SK-N-SH (cell line): ENCODE measurements at regions not wholly inside any gene's neighbourhood (a gene's known extent, or its start where the extent isn't known, plus 50 kb on each side); places are given as distances from the start of the nearest gene placed in this dataset.

ENCODE experiments used
- CTCF ChIA-PET: fragments of 300-600, 350-600 bp; formaldehyde crosslinking; extraction: SDS; loops from one replicate; lab custom pipeline; 2021; lab: Yijun Ruan, JAX
- POLR2A ChIA-PET: fragments of 350-600 bp; sonication (Branson Sonifier 250); formaldehyde crosslinking; extraction: SDS; loops from one replicate; lab custom pipeline; 2020; ENCODE audit warnings: antibody characterized with exemption, inconsistent platforms; lab: Yijun Ruan, JAX
- DNase-seq: peaks from one replicate; pipeline ENCODE4 v3.0.0; 2012
- H2AFZ ChIP-seq: fragments of 200-600 bp; sonication (generic); 2 replicates; pipeline ENCODE4 v1.8.1; 2016; ENCODE audit warnings: antibody characterized with exemption, mild to moderate bottlenecking, low read depth
- H3F3A ChIP-seq: fragments of 200-600 bp; sonication (generic); replicated peaks from 2 replicates; pipeline ENCODE3; 2016; ENCODE audit warnings: antibody characterized with exemption, mild to moderate bottlenecking; ENCODE audit not compliant: insufficient read depth
- H3K27ac ChIP-seq, 2 experiments: fragments of 200-500 bp in 1 of 2; fragments of 200-600 bp in 1 of 2; sonication (Bioruptor generic) in 1 of 2; sonication (generic), shearing (Covaris generic) in 1 of 2; 2 replicates each; pipeline versions ENCODE4 v1.5.1 to v1.6.1; 2014 to 2016; ENCODE audit warnings: low read depth in 2 of 2, inconsistent platforms in 1 of 2, low read length in 1 of 2, mild to moderate bottlenecking in 1 of 2, mixed read lengths in 1 of 2
- H3K27me3 ChIP-seq: fragments of 200-600 bp; sonication (generic), shearing (Covaris generic); 2 replicates; pipeline ENCODE4 v1.6.1; 2016; ENCODE audit warnings: mixed run types; ENCODE audit not compliant: insufficient read depth
- H3K36me3 ChIP-seq, 2 experiments: fragments of 200-500 bp in 1 of 2; fragments of 200-600 bp in 1 of 2; sonication (Bioruptor generic) in 1 of 2; sonication (generic) in 1 of 2; replicated peaks in 1 of 2; 2 replicates each; pipeline versions ENCODE3 to v1.5.1; 2014 to 2016; ENCODE audit warnings: low read length in 1 of 2, mild to moderate bottlenecking in 1 of 2; ENCODE audit not compliant: insufficient read depth in 2 of 2, control insufficient read depth in 1 of 2
- H3K4me1 ChIP-seq, 2 experiments: fragments of 200-500 bp in 1 of 2; fragments of 200-600 bp in 1 of 2; sonication (Bioruptor generic) in 1 of 2; sonication (generic), shearing (Covaris generic) in 1 of 2; 2 replicates each; pipeline versions ENCODE4 v1.5.1 to v1.6.1; 2014 to 2016; ENCODE audit warnings: low read depth in 1 of 2, low read length in 1 of 2, mixed run types in 1 of 2; ENCODE audit not compliant: insufficient read depth in 2 of 2, control insufficient read depth in 1 of 2
- H3K4me2 ChIP-seq: fragments of 200-600 bp; sonication (generic), shearing (Covaris generic); 2 replicates; pipeline ENCODE4 v1.6.1; 2017; ENCODE audit warnings: mixed run types
- H3K4me3 ChIP-seq, 2 experiments: fragments of 200-500 bp in 1 of 2; fragments of 200-600 bp in 1 of 2; sonication (Bioruptor generic) in 1 of 2; sonication (generic), shearing (Covaris generic) in 1 of 2; 2 replicates each; pipeline versions ENCODE4 v1.5.1 to v1.8.1; 2014 to 2016; ENCODE audit warnings: low read depth in 2 of 2, inconsistent platforms in 1 of 2, low read length in 1 of 2, mild to moderate bottlenecking in 1 of 2, mixed read lengths in 1 of 2, moderate library complexity in 1 of 2
- H3K79me2 ChIP-seq: fragments of 200-600 bp; sonication (generic); 2 replicates; pipeline ENCODE4 v1.8.1; 2017; ENCODE audit warnings: mild to moderate bottlenecking; ENCODE audit not compliant: insufficient read depth
- H3K9ac ChIP-seq: fragments of 200-600 bp; sonication (generic); 2 replicates; pipeline ENCODE4 v1.6.1; 2017; ENCODE audit warnings: mixed run types
- H3K9me2 ChIP-seq: fragments of 200-600 bp; sonication (generic); 2 replicates; pipeline ENCODE4 v1.6.1; 2017; ENCODE audit warnings: mixed run types
- H3K9me3 ChIP-seq: fragments of 200-600 bp; sonication (generic); 2 replicates; pipeline ENCODE4 v1.6.1; 2017; ENCODE audit warnings: mixed run types, mild to moderate bottlenecking, moderate library complexity
- H4K20me1 ChIP-seq: fragments of 200-600 bp; sonication (generic); 2 replicates; pipeline ENCODE4 v1.6.1; 2017; ENCODE audit warnings: mild to moderate bottlenecking, mixed run types; ENCODE audit not compliant: insufficient read depth
- CHD2 ChIP-seq: fragments of 150-350 bp; IDR thresholded peaks from 2 replicates; pipeline ENCODE4 v1.6.1; 2018; ENCODE audit warnings: low read length; ENCODE audit not compliant: partially characterized antibody
- EP300 ChIP-seq, 2 experiments: IDR thresholded peaks; 2 replicates each; pipeline versions ENCODE4 v1.4.0 to v1.6.1; 2012; ENCODE audit warnings: borderline replicate concordance in 1 of 2, low read depth in 1 of 2, low read length in 1 of 2
- EZH2phosphoT487 ChIP-seq: fragments of 200-600 bp; sonication (generic); IDR thresholded peaks from 2 replicates; pipeline ENCODE4 v1.6.1; 2017; ENCODE audit warnings: low read depth, mixed run types, mild to moderate bottlenecking, antibody characterized with exemption, moderate library complexity, borderline replicate concordance
- FOSL2 ChIP-seq: IDR thresholded peaks from 2 replicates; pipeline ENCODE4 v1.4.0; 2012; ENCODE audit warnings: low read depth, mild to moderate bottlenecking, moderate library complexity, borderline replicate concordance
- FOXJ3 ChIP-seq: sonication (generic); formaldehyde crosslinking; IDR thresholded peaks from 2 replicates; pipeline ENCODE4 v1.5.1; 2020; ENCODE audit warnings: mild to moderate bottlenecking, missing genetic modification reagents
- FOXM1 ChIP-seq: IDR thresholded peaks from 2 replicates; pipeline ENCODE4 v1.4.0; 2012; ENCODE audit warnings: low read depth, mild to moderate bottlenecking
- GABPA ChIP-seq: IDR thresholded peaks from 2 replicates; pipeline ENCODE4 v1.4.0; 2012; ENCODE audit warnings: low read depth, mild to moderate bottlenecking
- GATA2 ChIP-seq: sonication (generic); formaldehyde crosslinking; IDR thresholded peaks from 2 replicates; pipeline ENCODE4 v1.5.0; 2020; ENCODE audit warnings: mild to moderate bottlenecking, missing genetic modification reagents
- JUND ChIP-seq: IDR thresholded peaks from 2 replicates; pipeline ENCODE4 v1.4.0; 2012
- MEF2A ChIP-seq: IDR thresholded peaks from 2 replicates; pipeline ENCODE4 v1.4.0; 2012; ENCODE audit warnings: low read depth, borderline replicate concordance
- MXI1 ChIP-seq: IDR thresholded peaks from 2 replicates; pipeline ENCODE4 v1.6.1; 2012; ENCODE audit warnings: mild to moderate bottlenecking, low read depth, low read length, improper control_type of control experiment
- NFIC ChIP-seq: IDR thresholded peaks from 2 replicates; pipeline ENCODE4 v1.4.0; 2012; ENCODE audit warnings: borderline replicate concordance
- NRF1 ChIP-seq: IDR thresholded peaks from 2 replicates; pipeline ENCODE4 v1.6.1; 2012; ENCODE audit warnings: low read depth, mild to moderate bottlenecking, low read length
- RAD21 ChIP-seq: IDR thresholded peaks from 2 replicates; pipeline ENCODE4 v1.6.1; 2012; ENCODE audit warnings: mild to moderate bottlenecking, low read length
- TCF12 ChIP-seq: IDR thresholded peaks from 2 replicates; pipeline ENCODE4 v1.4.0; 2012
- YY1 ChIP-seq: IDR thresholded peaks from 2 replicates; pipeline ENCODE4 v1.4.0; 2012; ENCODE audit warnings: low read depth, mild to moderate bottlenecking
- WGBS: methylation state at CpG from one replicate; pipeline ENCODE4 v1.1.6; 2017; ENCODE audit warnings: low lambda C conversion rate; 5-methylcytosine and 5-hydroxymethylcytosine counted together
- TF ChIP-seq, protein P1 (sequence below): IDR thresholded peaks from 2 replicates; pipeline ENCODE4 v1.4.0; 2012; ENCODE audit warnings: low read depth
- TF ChIP-seq, protein P2 (sequence below): IDR thresholded peaks from 2 replicates; pipeline ENCODE4 v1.6.1; 2012; ENCODE audit warnings: mild to moderate bottlenecking, low read depth, low read length, moderate library complexity
- TF ChIP-seq, protein P3 (sequence below): IDR thresholded peaks from 2 replicates; pipeline ENCODE4 v1.4.0; 2012; ENCODE audit warnings: low read depth, borderline replicate concordance
- TF ChIP-seq, protein P4 (sequence below): IDR thresholded peaks from 2 replicates; pipeline ENCODE4 v1.4.0; 2012; ENCODE audit warnings: low read depth, borderline replicate concordance

DNA sequence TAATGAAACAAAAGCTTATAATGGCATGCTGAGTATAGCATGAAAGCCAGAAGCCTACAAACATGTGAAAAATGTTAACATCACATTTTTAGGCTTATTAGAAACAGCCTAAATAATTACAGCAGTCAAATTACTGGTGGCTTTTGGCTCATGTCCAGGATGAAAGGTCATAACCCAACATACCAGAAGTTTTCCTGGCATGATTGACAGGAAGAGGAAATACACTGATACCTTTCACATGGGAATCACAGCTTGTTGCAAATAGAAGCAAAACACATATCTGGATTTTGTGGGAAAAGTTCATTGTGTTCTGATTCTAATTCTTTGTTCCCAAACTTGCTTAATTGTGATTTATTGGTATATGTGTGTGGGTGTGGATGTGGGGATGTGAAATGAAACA, 393.5 kb upstream of the ARRDC4 start:
- TF ChIP-seq, protein P1, sequence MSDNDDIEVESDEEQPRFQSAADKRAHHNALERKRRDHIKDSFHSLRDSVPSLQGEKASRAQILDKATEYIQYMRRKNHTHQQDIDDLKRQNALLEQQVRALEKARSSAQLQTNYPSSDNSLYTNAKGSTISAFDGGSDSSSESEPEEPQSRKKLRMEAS: no peak
- TF ChIP-seq CHD2 (no peak), EZH2phosphoT487 (no peak), NFIC (no peak), EP300 (IDR thresholded peaks at IDR 0.05; ENCODE audit: borderline replicate concordance in 1 of 2, low read depth in 1 of 2, low read length in 1 of 2) (no peak), FOSL2 (no peak), GABPA (no peak)
- TF ChIP-seq, protein P2, sequence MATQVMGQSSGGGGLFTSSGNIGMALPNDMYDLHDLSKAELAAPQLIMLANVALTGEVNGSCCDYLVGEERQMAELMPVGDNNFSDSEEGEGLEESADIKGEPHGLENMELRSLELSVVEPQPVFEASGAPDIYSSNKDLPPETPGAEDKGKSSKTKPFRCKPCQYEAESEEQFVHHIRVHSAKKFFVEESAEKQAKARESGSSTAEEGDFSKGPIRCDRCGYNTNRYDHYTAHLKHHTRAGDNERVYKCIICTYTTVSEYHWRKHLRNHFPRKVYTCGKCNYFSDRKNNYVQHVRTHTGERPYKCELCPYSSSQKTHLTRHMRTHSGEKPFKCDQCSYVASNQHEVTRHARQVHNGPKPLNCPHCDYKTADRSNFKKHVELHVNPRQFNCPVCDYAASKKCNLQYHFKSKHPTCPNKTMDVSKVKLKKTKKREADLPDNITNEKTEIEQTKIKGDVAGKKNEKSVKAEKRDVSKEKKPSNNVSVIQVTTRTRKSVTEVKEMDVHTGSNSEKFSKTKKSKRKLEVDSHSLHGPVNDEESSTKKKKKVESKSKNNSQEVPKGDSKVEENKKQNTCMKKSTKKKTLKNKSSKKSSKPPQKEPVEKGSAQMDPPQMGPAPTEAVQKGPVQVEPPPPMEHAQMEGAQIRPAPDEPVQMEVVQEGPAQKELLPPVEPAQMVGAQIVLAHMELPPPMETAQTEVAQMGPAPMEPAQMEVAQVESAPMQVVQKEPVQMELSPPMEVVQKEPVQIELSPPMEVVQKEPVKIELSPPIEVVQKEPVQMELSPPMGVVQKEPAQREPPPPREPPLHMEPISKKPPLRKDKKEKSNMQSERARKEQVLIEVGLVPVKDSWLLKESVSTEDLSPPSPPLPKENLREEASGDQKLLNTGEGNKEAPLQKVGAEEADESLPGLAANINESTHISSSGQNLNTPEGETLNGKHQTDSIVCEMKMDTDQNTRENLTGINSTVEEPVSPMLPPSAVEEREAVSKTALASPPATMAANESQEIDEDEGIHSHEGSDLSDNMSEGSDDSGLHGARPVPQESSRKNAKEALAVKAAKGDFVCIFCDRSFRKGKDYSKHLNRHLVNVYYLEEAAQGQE: no peak
- TF ChIP-seq, protein P3, sequence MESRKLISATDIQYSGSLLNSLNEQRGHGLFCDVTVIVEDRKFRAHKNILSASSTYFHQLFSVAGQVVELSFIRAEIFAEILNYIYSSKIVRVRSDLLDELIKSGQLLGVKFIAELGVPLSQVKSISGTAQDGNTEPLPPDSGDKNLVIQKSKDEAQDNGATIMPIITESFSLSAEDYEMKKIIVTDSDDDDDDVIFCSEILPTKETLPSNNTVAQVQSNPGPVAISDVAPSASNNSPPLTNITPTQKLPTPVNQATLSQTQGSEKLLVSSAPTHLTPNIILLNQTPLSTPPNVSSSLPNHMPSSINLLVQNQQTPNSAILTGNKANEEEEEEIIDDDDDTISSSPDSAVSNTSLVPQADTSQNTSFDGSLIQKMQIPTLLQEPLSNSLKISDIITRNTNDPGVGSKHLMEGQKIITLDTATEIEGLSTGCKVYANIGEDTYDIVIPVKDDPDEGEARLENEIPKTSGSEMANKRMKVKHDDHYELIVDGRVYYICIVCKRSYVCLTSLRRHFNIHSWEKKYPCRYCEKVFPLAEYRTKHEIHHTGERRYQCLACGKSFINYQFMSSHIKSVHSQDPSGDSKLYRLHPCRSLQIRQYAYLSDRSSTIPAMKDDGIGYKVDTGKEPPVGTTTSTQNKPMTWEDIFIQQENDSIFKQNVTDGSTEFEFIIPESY: no peak
- TF ChIP-seq, protein P4, sequence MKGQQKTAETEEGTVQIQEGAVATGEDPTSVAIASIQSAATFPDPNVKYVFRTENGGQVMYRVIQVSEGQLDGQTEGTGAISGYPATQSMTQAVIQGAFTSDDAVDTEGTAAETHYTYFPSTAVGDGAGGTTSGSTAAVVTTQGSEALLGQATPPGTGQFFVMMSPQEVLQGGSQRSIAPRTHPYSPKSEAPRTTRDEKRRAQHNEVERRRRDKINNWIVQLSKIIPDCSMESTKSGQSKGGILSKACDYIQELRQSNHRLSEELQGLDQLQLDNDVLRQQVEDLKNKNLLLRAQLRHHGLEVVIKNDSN: no peak
- TF ChIP-seq, all 33 proteins: peak for 0
- Histone ChIP-seq H3K36me3 (no peaks in the 10 kb centered on the region), H3K9me3 (no peaks in the 10 kb centered on the region), H3K4me2 (no peak overlapping the region), H2AFZ (no peak overlapping the region), H3K79me2 (no peaks in the 10 kb centered on the region), H3K9me2 (no peaks in the 10 kb centered on the region), H3K4me1 (no peaks in the 10 kb centered on the region), H3K9ac (no peak overlapping the region), H3K4me3 (no peak overlapping the region), H3K27me3 (no peaks in the 10 kb centered on the region), H3K27ac (no peak overlapping the region), H4K20me1 (no peaks in the 10 kb centered on the region), H3F3A (no peaks in the 10 kb centered on the region)
- CTCF ChIA-PET: no interaction called here
- POLR2A ChIA-PET: interaction anchor here (0.7 kb wide), 1 partner anchor 897 kb away, joined by 3 read pairs; no protein-coding TSS in a partner anchor
- DNase-seq: no peak

DNA sequence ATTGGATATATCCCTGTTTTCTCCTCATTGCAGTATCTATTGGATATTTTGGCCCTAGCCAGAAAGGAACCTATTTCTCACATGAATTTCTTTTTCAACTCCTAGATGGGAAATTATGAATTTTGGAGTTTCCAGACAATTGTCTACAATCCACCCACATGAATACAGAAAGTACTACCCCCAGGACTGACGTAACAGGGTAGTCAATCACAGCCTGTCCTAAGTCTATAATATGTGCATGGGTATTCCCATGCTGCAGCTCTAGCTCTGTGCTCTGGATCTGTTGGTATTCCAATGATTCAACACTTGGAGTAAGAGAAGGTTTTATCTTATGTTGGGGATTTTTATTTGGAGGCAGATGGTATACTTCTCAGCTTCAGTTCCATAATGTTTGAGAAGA, 393.1 kb upstream of the ARRDC4 start:
- H2AFZ ChIP-seq: no peak overlapping the region
- no peaks in the 10 kb centered on the region for H3K4me1 ChIP-seq
- no peak for DNase-seq
- H3K79me2 ChIP-seq: no peaks in the 10 kb centered on the region
- H3K9me3 ChIP-seq: no peaks in the 10 kb centered on the region
- TF ChIP-seq MXI1 (no peak), FOSL2 (no peak), NRF1 (no peak), TCF12 (no peak), YY1 (no peak), NFIC (no peak), JUND (no peak), FOXJ3 (CRISPR knock-in tag) (no peak), GATA2 (CRISPR knock-in tag) (no peak), MEF2A (no peak), RAD21 (no peak), FOXM1 (no peak)
- TF ChIP-seq, all 33 proteins: peak for 0
- Histone ChIP-seq H3K36me3 (no peaks in the 10 kb centered on the region), H3K9ac (no peak overlapping the region), H3K27me3 (no peaks in the 10 kb centered on the region), H3K9me2 (no peaks in the 10 kb centered on the region), H3F3A (no peaks in the 10 kb centered on the region), H3K4me3 (no peak overlapping the region), H3K4me2 (no peak overlapping the region), H4K20me1 (no peaks in the 10 kb centered on the region), H3K27ac (no peak overlapping the region)
- ChIA-PET POLR2A (interaction anchor here (0.7 kb wide), 1 partner anchor 898 kb away, joined by 3 read pairs; no protein-coding TSS in a partner anchor), CTCF (no interaction called here)
- 0% methylated on average over 1 of the region's 1 CpG for WGBS
